ENCODE measurements at regions not wholly inside any gene's neighbourhood (a gene's known extent, or its start where the extent isn't known, plus 50 kb on each side); places are given as distances from the start of the nearest gene placed in this dataset.

GRCh38 chr9:129558063-129558550, 62.8 kb downstream of the C9orf50 start:
- DNase-seq (no peak), ATAC-seq (no peak)
- Histone ChIP-seq H3K36me3 (no peaks in the 10 kb centered on the region), H3K9me3 (no peaks in the 10 kb centered on the region), H3K27ac (no peak overlapping the region), H3K4me1 (peaks cover 0 to 12% (median 0%) of the 10 kb centered on the region in 12 donors), H3K27me3 (no peaks in the 10 kb centered on the region), H3K4me3 (no peak overlapping the region)
- TF ChIP-seq POLR2A (IDR thresholded peaks at IDR 0.05) (no peak), CTCF (IDR thresholded peaks at IDR 0.05) (no peak)
- intact Hi-C loops (cut with DNase I) = no loop called here
- WGBS, 4 donors = 65 to 70% (median 66%) methylated on average over 11 to 16 of the region's 16 CpGs

GRCh38 chr9:129557192-129558036, 63.5 kb downstream of the C9orf50 start:
- 83 to 91% (median 88%) methylated on average over 22 to 24 of the region's 24 CpGs for WGBS, 4 donors
- intact Hi-C loops (cut with DNase I) = no loop called here
- TF ChIP-seq CTCF (IDR thresholded peaks at IDR 0.05) = no peak
- no peak for TF ChIP-seq POLR2A (IDR thresholded peaks at IDR 0.05)
- H3K4me3 ChIP-seq = no peak overlapping the region
- peaks cover 0 to 12% (median 0%) of the 10 kb centered on the region in 12 donors for H3K4me1 ChIP-seq
- no peaks in the 10 kb centered on the region for H3K36me3 ChIP-seq
- no peaks in the 10 kb centered on the region for H3K9me3 ChIP-seq
- no peak overlapping the region for H3K27ac ChIP-seq
- no peaks in the 10 kb centered on the region for H3K27me3 ChIP-seq
- peak in 1 of 5 donors; percentile 40 for DNase-seq
- peak in 1 of 4 donors; percentile 6 for ATAC-seq

GRCh38 chr9:129556491-129557191, 64.3 kb downstream of the C9orf50 start:
- whole genome bisulfite sequencing, 4 donors = 92 to 95% (median 95%) methylated on average over 12 of the region's 12 CpGs
- Histone ChIP-seq H3K4me1 (peaks cover 0 to 12% (median 0%) of the 10 kb centered on the region in 12 donors), H3K27me3 (no peaks in the 10 kb centered on the region), H3K9me3 (no peaks in the 10 kb centered on the region), H3K36me3 (no peaks in the 10 kb centered on the region), H3K27ac (no peak overlapping the region), H3K4me3 (no peak overlapping the region)
- TF ChIP-seq CTCF (IDR thresholded peaks at IDR 0.05) = no peak
- TF ChIP-seq POLR2A (IDR thresholded peaks at IDR 0.05) = no peak
- ATAC-seq = no peak
- intact Hi-C loops (cut with DNase I) = no loop called here
- DNase-seq = peak in 1 of 5 donors; percentile 21

Data from heart left ventricle (tissue), 16 donors.